IMR-90 (cell line): ENCODE measurements at regions not wholly inside any gene's neighbourhood (a gene's known extent, or its start where the extent isn't known, plus 50 kb on each side); places are given as distances from the start of the nearest gene placed in this dataset.

Source experiments
- ATAC-seq: fragments of 200-7000 bp; cut with Tn5 transposase; 2 replicates; pipeline ENCODE4 v1.9.1; 2020; ENCODE audit warnings: low read depth, mild to moderate bottlenecking, moderate library complexity
- BruUV-seq: library from RNA; stranded (reverse); fragments of 400-500 nt; replicated peaks from 2 replicates; lab custom pipeline; 2021; lab: Mats Ljungman, UMichigan
- CTCF ChIA-PET: fragments of 300-600 bp; formaldehyde crosslinking; extraction: SDS; loops from one replicate; lab custom pipeline; 2021; ENCODE audit warnings: antibody characterized with exemption; lab: Yijun Ruan, JAX
- POLR2A ChIA-PET: fragments of 300-600 bp; sonication (Branson Sonifier 250); formaldehyde crosslinking; loops from one replicate; lab custom pipeline; 2022; ENCODE audit warnings: antibody characterized with exemption; ENCODE audit not compliant: unreplicated experiment; lab: Charles Lee
- DNase-seq: peaks from one replicate; pipeline ENCODE4 v3.0.0; 2013
- H2AFZ ChIP-seq: replicated peaks from 2 replicates; pipeline ENCODE3; 2013; ENCODE audit warnings: low read length, mild to moderate bottlenecking; ENCODE audit not compliant: poor library complexity
- H2AK5ac ChIP-seq: 2 replicates; pipeline ENCODE4 v1.6.1; 2013; ENCODE audit warnings: low read depth, low read length, inconsistent platforms
- H2AK9ac ChIP-seq: replicated peaks from 2 replicates; pipeline ENCODE3; 2013; ENCODE audit warnings: mild to moderate bottlenecking, low read depth, low read length, moderate library complexity; ENCODE audit not compliant: poor library complexity
- H2BK120ac ChIP-seq: 2 replicates; pipeline ENCODE4 v1.6.1; 2013; ENCODE audit warnings: low read depth, low read length, inconsistent platforms
- H2BK15ac ChIP-seq: 3 replicates; pipeline ENCODE4 v1.6.1; 2013; ENCODE audit warnings: low read depth, low read length, inconsistent platforms
- H2BK20ac ChIP-seq: 2 replicates; pipeline ENCODE4 v1.6.1; 2013; ENCODE audit warnings: low read depth, mild to moderate bottlenecking, inconsistent platforms, low read length, moderate library complexity
- H2BK5ac ChIP-seq: 2 replicates; pipeline ENCODE4 v1.6.1; 2013; ENCODE audit warnings: mild to moderate bottlenecking, low read depth, low read length, inconsistent platforms; ENCODE audit not compliant: poor library complexity, severe bottlenecking
- H3K14ac ChIP-seq: replicated peaks from 2 replicates; pipeline ENCODE4 v1.6.1; 2013; ENCODE audit warnings: low read depth, low read length, inconsistent platforms
- H3K18ac ChIP-seq: 2 replicates; pipeline ENCODE4 v1.6.1; 2013; ENCODE audit warnings: low read depth, low read length, control low read depth
- H3K23ac ChIP-seq: 2 replicates; pipeline ENCODE4 v1.6.1; 2013; ENCODE audit warnings: low read depth, low read length, inconsistent platforms
- H3K27ac ChIP-seq: 2 replicates; pipeline ENCODE4 v1.5.1; 2013; ENCODE audit warnings: mild to moderate bottlenecking, control low read depth, low read length; ENCODE audit not compliant: insufficient read depth
- H3K27me3 ChIP-seq: 2 replicates; pipeline ENCODE4 v1.6.1; 2013; ENCODE audit warnings: low read length; ENCODE audit not compliant: control insufficient read depth, insufficient read depth
- H3K36me3 ChIP-seq: 2 replicates; pipeline ENCODE4 v1.6.1; 2013; ENCODE audit warnings: low read length, mixed read lengths; ENCODE audit not compliant: control insufficient read depth, insufficient read depth
- H3K4ac ChIP-seq: 2 replicates; pipeline ENCODE4 v1.6.1; 2013; ENCODE audit warnings: low read depth, low read length, inconsistent platforms
- H3K4me1 ChIP-seq: 2 replicates; pipeline ENCODE4 v1.6.1; 2013; ENCODE audit warnings: low read length, mixed read lengths; ENCODE audit not compliant: control insufficient read depth, insufficient read depth
- H3K4me2 ChIP-seq: 2 replicates; pipeline ENCODE4 v1.6.1; 2013; ENCODE audit warnings: low read depth, mild to moderate bottlenecking, control low read depth, low read length, moderate library complexity
- H3K4me3 ChIP-seq: 2 replicates; pipeline ENCODE4 v1.5.1; 2013; ENCODE audit warnings: low read depth, mild to moderate bottlenecking, control low read depth, low read length, moderate library complexity; ENCODE audit not compliant: insufficient read depth
- H3K56ac ChIP-seq: 2 replicates; pipeline ENCODE4 v1.6.1; 2013; ENCODE audit warnings: low read length, inconsistent platforms; ENCODE audit not compliant: insufficient read depth; ENCODE audit errors: extremely low read depth
- H3K79me1 ChIP-seq, 2 experiments: 2 replicates each; pipeline ENCODE4 v1.6.1; 2013; ENCODE audit warnings: low read length in 2 of 2, inconsistent platforms in 1 of 2, low read depth in 1 of 2
- H3K9ac ChIP-seq: 2 replicates; pipeline ENCODE4 v1.6.1; 2013; ENCODE audit warnings: low read depth, low read length, control low read depth
- H3K9me1 ChIP-seq: 2 replicates; pipeline ENCODE4 v1.6.1; 2013; ENCODE audit warnings: low read length, inconsistent platforms; ENCODE audit not compliant: insufficient read depth
- H3K9me3 ChIP-seq: 2 replicates; pipeline ENCODE4 v1.6.1; 2013; ENCODE audit warnings: low read length; ENCODE audit not compliant: control insufficient read depth, insufficient read depth
- H4K20me1 ChIP-seq: 2 replicates; pipeline ENCODE4 v1.6.1; 2013; ENCODE audit warnings: low read length, inconsistent platforms; ENCODE audit not compliant: insufficient read depth
- H4K5ac ChIP-seq: 2 replicates; pipeline ENCODE4 v1.6.1; 2013; ENCODE audit warnings: mild to moderate bottlenecking, low read depth, low read length, control low read depth
- H4K8ac ChIP-seq, 2 experiments: 2 replicates each; pipeline ENCODE4 v1.6.1; 2013; ENCODE audit warnings: low read depth in 2 of 2, low read length in 2 of 2, control low read depth in 1 of 2, inconsistent platforms in 1 of 2
- H4K91ac ChIP-seq: 2 replicates; pipeline ENCODE4 v1.6.1; 2013; ENCODE audit warnings: low read depth, low read length, inconsistent platforms; ENCODE audit not compliant: insufficient read depth
- BHLHE40 ChIP-seq: fragments of 150-350 bp; IDR thresholded peaks from 2 replicates; pipeline ENCODE4 v1.6.1; 2016; ENCODE audit warnings: mild to moderate bottlenecking, low read depth, low read length
- CEBPB ChIP-seq: IDR thresholded peaks from 2 replicates; pipeline ENCODE4 v1.6.1; 2012; ENCODE audit warnings: low read depth, low read length, improper control_type of control experiment
- CHD1 ChIP-seq: IDR thresholded peaks from 2 replicates; pipeline ENCODE4 v1.6.1; 2012; ENCODE audit warnings: low read depth, low read length, improper control_type of control experiment
- ELK1 ChIP-seq: fragments of 150-350 bp; IDR thresholded peaks from 2 replicates; pipeline ENCODE4 v1.6.1; 2016; ENCODE audit warnings: low read depth, mild to moderate bottlenecking, low read length, moderate library complexity, borderline replicate concordance
- FOS ChIP-seq: fragments of 150-350 bp; IDR thresholded peaks from 2 replicates; pipeline ENCODE4 v1.6.1; 2016; ENCODE audit warnings: low read depth, low read length
- MAFK ChIP-seq: IDR thresholded peaks from 2 replicates; pipeline ENCODE4 v1.6.1; 2012; ENCODE audit warnings: low read depth, low read length, improper control_type of control experiment
- MAZ ChIP-seq: IDR thresholded peaks from 2 replicates; pipeline ENCODE4 v1.6.1; 2012; ENCODE audit warnings: low read depth, mild to moderate bottlenecking, low read length, improper control_type of control experiment, moderate library complexity, borderline replicate concordance
- MXI1 ChIP-seq: IDR thresholded peaks from 2 replicates; pipeline ENCODE4 v1.6.1; 2012; ENCODE audit warnings: low read depth, mild to moderate bottlenecking, low read length, moderate library complexity, borderline replicate concordance
- NFE2L2 ChIP-seq: fragments of 150-350 bp; IDR thresholded peaks from 2 replicates; pipeline ENCODE4 v1.6.1; 2016; ENCODE audit warnings: low read depth, mild to moderate bottlenecking, low read length
- POLR2A ChIP-seq: IDR thresholded peaks from 2 replicates; pipeline ENCODE4 v1.6.1; 2012; ENCODE audit warnings: mild to moderate bottlenecking, low read depth, low read length
- RAD21 ChIP-seq: IDR thresholded peaks from 2 replicates; pipeline ENCODE4 v1.6.1; 2012; ENCODE audit warnings: low read length, improper control_type of control experiment
- RCOR1 ChIP-seq: IDR thresholded peaks from 2 replicates; pipeline ENCODE4 v1.6.1; 2012; ENCODE audit warnings: mild to moderate bottlenecking, low read length, improper control_type of control experiment; ENCODE audit not compliant: insufficient replicate concordance
- RFX5 ChIP-seq: IDR thresholded peaks from 2 replicates; pipeline ENCODE4 v1.8.0; 2012; ENCODE audit warnings: low read depth, mild to moderate bottlenecking, low read length, moderate library complexity
- SMC3 ChIP-seq: fragments of 150-350 bp; IDR thresholded peaks from 2 replicates; pipeline ENCODE4 v1.6.1; 2016; ENCODE audit warnings: low read depth, mild to moderate bottlenecking, antibody characterized with exemption, low read length, moderate library complexity
- WGBS, 2 experiments: methylation state at CpG; one replicate each; pipeline versions ENCODE4 v1.1.5 to v1.1.7; 2013; ENCODE audit warnings: missing lambda C conversion rate in 2 of 2; ENCODE audit not compliant: insufficient read length in 1 of 2; ENCODE audit errors: extremely low coverage in 2 of 2; 5-methylcytosine and 5-hydroxymethylcytosine counted together
- dilution Hi-C: fragments of 300-500 bp; cut with HindIII; formaldehyde crosslinking; loops from one replicate; pipeline ENCODE4 v1.14.3; 2018; ENCODE audit warnings: low sequenced_read_pairs; ENCODE audit not compliant: unreplicated experiment
- in situ Hi-C: fragments of 300-500 bp; cut with MboI; formaldehyde crosslinking; loops from 3 replicates; pipeline ENCODE4 v1.14.3; 2019; ENCODE audit warnings: low sequenced_read_pairs, inconsistent platforms, mixed read lengths
- intact Hi-C: fragments of 100-400 bp; cut with micrococcal nuclease; formaldehyde crosslinking; loops from 2 replicates; pipeline ENCODE4 v1.10.0; 2022
- TF ChIP-seq, protein P1 (sequence below): fragments of 150-350 bp; IDR thresholded peaks from 2 replicates; pipeline ENCODE4 v1.6.1; 2017; ENCODE audit warnings: mild to moderate bottlenecking, antibody characterized with exemption, low read length, low read depth

DNA sequence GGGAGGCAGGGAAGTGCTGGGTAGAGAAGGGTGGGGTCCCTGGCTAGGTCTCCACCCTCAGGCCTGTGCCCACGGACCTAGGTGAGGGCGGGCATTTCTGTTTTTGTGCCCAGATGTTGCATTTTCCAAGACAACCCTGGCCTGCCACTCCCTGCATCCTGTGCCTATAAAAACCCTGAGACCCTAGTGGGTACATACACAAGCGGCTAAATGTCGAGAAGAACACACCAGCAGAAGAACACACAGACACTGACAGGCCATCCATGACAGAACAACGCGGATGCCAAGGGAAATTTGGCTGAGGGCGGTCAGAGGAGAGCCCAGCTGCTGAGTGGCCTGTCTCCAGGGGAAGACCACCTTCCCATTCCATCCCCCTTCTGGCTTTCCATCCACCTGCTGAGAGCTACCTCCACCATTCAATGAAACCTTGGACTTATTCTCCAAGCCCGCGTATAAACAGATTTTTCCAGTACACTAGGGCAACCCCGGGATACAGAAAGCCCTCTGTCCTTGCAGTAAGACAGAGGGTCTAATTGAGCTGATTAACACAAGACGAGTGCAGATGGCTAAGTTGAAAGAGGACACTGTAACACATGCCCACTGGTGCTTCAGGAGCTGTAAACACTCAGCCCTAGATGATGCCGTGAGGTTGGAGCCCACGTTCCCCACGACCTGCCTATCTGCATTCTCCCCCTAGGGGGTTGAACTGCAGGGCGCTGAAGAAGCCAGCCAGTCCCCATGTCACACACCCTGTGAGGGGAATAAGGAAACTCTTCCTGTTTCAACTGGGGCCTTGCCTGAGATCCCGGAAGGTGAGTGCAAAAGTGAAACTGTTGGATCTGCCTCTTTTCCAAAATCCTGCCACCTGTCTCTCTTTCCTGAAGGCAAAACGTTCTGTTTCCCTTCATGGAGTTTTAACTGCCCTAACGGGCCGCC is 147.2 kb upstream of the COX10 start (continued):
- no peak for TF ChIP-seq NFE2L2

DNA sequence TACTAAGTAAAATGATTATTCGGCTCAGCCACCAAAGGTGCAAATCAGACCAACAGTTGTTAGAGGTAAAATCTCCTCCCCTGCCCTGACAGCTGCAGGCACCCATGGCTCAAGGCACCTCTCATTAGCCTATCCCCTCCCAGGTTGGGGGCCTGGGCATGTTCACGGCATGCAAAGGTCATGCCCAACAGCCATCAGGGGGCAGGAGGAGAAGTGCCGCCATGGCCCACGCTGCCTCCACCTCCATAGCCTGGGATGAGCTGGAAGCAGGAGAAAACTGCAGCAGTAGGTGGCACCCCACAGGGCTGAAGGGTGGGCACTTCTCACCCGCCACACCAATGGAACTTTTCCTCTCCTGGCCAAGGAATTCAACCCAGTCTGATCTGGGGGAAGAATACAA is 146.4 kb upstream of the COX10 start:
- H3K9me3 ChIP-seq, result no peaks in the 10 kb centered on the region
- H3K27me3 ChIP-seq, result peaks cover 4% of the 10 kb centered on the region; the same call in 1 of the 2 replicates
- no peak for ATAC-seq
- no peak overlapping the region for H3K14ac ChIP-seq
- no CpG with 5 or more reads among the region's 5 CpGs for WGBS, 2 experiments
- H3K36me3 ChIP-seq, result no peaks in the 10 kb centered on the region
- H2BK5ac ChIP-seq, result no peak overlapping the region
- no peaks in the 10 kb centered on the region for H4K20me1 ChIP-seq
- intact Hi-C loops, result no loop called here
- no peak overlapping the region for H2AK9ac ChIP-seq
- H3K4me3 ChIP-seq, result no peak overlapping the region
- no peak overlapping the region for H3K18ac ChIP-seq
- no peak overlapping the region for H4K91ac ChIP-seq
- H2AK5ac ChIP-seq, result no peak overlapping the region
- no peak overlapping the region for H3K4me2 ChIP-seq
- no peak overlapping the region for H4K8ac ChIP-seq
- H3K56ac ChIP-seq, result no peak overlapping the region
- in situ Hi-C loops, result no loop called here
- no peak overlapping the region for H2BK120ac ChIP-seq
- DNase-seq, result no peak
- no peak overlapping the region for H3K9ac ChIP-seq
- no peak overlapping the region for H2BK15ac ChIP-seq
- H3K4me1 ChIP-seq, result no peaks in the 10 kb centered on the region
- H3K4ac ChIP-seq, result no peak overlapping the region
- BruUV-seq, result no TSS peak
- ChIA-PET POLR2A (no interaction called here), CTCF (no interaction called here)
- H2BK20ac ChIP-seq, result no peak overlapping the region
- H3K79me1 ChIP-seq, result no peaks in the 10 kb centered on the region
- no peaks in the 10 kb centered on the region for H3K9me1 ChIP-seq
- H3K23ac ChIP-seq, result no peak overlapping the region
- no peak overlapping the region for H3K27ac ChIP-seq
- no peak overlapping the region for H4K5ac ChIP-seq
- no peak overlapping the region for H2AFZ ChIP-seq
- dilution Hi-C loops, result no loop called here
- no peak for TF ChIP-seq RFX5
- TF ChIP-seq CEBPB, result no peak
- TF ChIP-seq MAZ, result no peak
- TF ChIP-seq RAD21, result no peak
- no peak for TF ChIP-seq MAFK
- no peak for TF ChIP-seq POLR2A
- no peak for TF ChIP-seq ELK1
- TF ChIP-seq, protein P1, sequence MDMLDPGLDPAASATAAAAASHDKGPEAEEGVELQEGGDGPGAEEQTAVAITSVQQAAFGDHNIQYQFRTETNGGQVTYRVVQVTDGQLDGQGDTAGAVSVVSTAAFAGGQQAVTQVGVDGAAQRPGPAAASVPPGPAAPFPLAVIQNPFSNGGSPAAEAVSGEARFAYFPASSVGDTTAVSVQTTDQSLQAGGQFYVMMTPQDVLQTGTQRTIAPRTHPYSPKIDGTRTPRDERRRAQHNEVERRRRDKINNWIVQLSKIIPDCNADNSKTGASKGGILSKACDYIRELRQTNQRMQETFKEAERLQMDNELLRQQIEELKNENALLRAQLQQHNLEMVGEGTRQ, result no peak
- no peak for TF ChIP-seq FOS
- no peak for TF ChIP-seq CHD1
- TF ChIP-seq MXI1, result no peak
- TF ChIP-seq SMC3, result no peak
- TF ChIP-seq BHLHE40, result no peak
- TF ChIP-seq NFE2L2, result no peak
- TF ChIP-seq RCOR1, result no peak
